ENCODE measurements at regions not wholly inside any gene's neighbourhood (a gene's known extent, or its start where the extent isn't known, plus 50 kb on each side); places are given as distances from the start of the nearest gene placed in this dataset.
"Not testable (repeated sequence)": the region's sequence is repeated elsewhere in the genome, so short reads cannot be mapped to it uniquely, and the experiment has no call there.

GRCh38 chr2:188678882-188679281 is 295.3 kb upstream of the COL3A1 start:
- Mint-ChIP-seq H3K27ac (no peak overlapping the region), H3K4me3 (no peak overlapping the region), H3K27me3 (no peaks in the 10 kb centered on the region), H3K9me3 (peaks cover 3 to 6% (median 6%) of the 10 kb centered on the region in 3 donors), H3K36me3 (no peaks in the 10 kb centered on the region), H3K4me1 (no peaks in the 10 kb centered on the region)
- WGBS (ENCODE audit: insufficient coverage): no CpG with 5 or more reads among the region's 2 CpGs
- Histone ChIP-seq H3K27ac (ENCODE audit: low read length) (no peak overlapping the region), H3K9me3 (no peaks in the 10 kb centered on the region), H3K27me3 (replicated peaks in 1 of 2; ENCODE audit: control insufficient read depth in 2 of 2, extremely low read depth in 1 of 2, insufficient read depth in 2 of 2, low read length in 1 of 2) (no peaks in the 10 kb centered on the region), H3K4me1 (ENCODE audit: control insufficient read depth in 1 of 2, extremely low read depth in 1 of 2, insufficient read depth in 2 of 2, low read length in 2 of 2) (no peaks in the 10 kb centered on the region), H3K4me3 (ENCODE audit: control insufficient read depth in 1 of 2, extremely low read depth in 1 of 2, low read length in 1 of 2) (no peak overlapping the region), H3K36me3 (ENCODE audit: control insufficient read depth in 2 of 2, extremely low read depth in 1 of 2, insufficient read depth in 1 of 2, low read length in 1 of 2) (no peaks in the 10 kb centered on the region)
- no peak for DNase-seq
- POLR2A ChIA-PET: no interaction called here
- CTCF ChIA-PET: no interaction called here
- no peak for ATAC-seq (replicated peaks in 1 of 4)

DNA sequence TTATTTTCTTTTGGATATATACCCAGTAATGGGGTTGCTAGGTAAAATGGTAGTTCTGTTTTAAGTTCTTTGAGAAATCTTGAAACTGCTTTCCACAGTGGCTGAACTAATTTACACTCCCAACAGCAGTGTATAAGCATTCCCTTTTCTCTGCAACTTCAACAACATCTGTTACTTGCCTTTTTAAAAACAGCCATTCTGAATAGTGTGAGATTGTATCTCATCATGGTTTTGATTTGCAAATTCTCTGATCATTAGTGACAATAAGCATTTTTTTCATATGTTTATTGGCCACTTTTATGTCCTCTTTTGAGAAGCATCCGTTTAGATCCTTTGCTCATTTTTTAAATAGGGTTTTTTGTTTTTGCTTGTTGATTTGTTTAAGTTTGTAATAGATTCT is 291.3 kb upstream of the COL3A1 start:
- ChIA-PET POLR2A (no interaction called here), CTCF (no interaction called here)
- DNase-seq (no peak), ATAC-seq (replicated peaks in 1 of 4) (no peak)
- no CpG with 5 or more reads among the region's 1 CpG for WGBS (ENCODE audit: insufficient coverage)
- H3K36me3 Mint-ChIP-seq: no peaks in the 10 kb centered on the region
- H3K4me3 Mint-ChIP-seq: no peak overlapping the region
- H3K36me3 ChIP-seq (ENCODE audit: control insufficient read depth in 2 of 2, extremely low read depth in 1 of 2, insufficient read depth in 1 of 2, low read length in 1 of 2): no peaks in the 10 kb centered on the region
- no peak overlapping the region for H3K4me3 ChIP-seq (ENCODE audit: control insufficient read depth in 1 of 2, extremely low read depth in 1 of 2, low read length in 1 of 2)
- H3K27me3 Mint-ChIP-seq: no peaks in the 10 kb centered on the region
- H3K4me1 Mint-ChIP-seq: no peaks in the 10 kb centered on the region
- no peak overlapping the region for H3K27ac ChIP-seq (ENCODE audit: low read length)
- no peaks in the 10 kb centered on the region for H3K4me1 ChIP-seq (ENCODE audit: control insufficient read depth in 1 of 2, extremely low read depth in 1 of 2, insufficient read depth in 2 of 2, low read length in 2 of 2)
- no peaks in the 10 kb centered on the region for H3K27me3 ChIP-seq (replicated peaks in 1 of 2; ENCODE audit: control insufficient read depth in 2 of 2, extremely low read depth in 1 of 2, insufficient read depth in 2 of 2, low read length in 1 of 2)
- no peak overlapping the region for H3K27ac Mint-ChIP-seq
- peaks cover 9 to 19% (median 14%) of the 10 kb centered on the region in 3 donors for H3K9me3 Mint-ChIP-seq
- no peaks in the 10 kb centered on the region for H3K9me3 ChIP-seq

- ChIA-PET POLR2A (no interaction called here), CTCF (no interaction called here)
- H3K27me3 ChIP-seq (replicated peaks in 1 of 2; ENCODE audit: control insufficient read depth in 2 of 2, extremely low read depth in 1 of 2, insufficient read depth in 2 of 2, low read length in 1 of 2): no peaks in the 10 kb centered on the region
- H3K4me1 ChIP-seq (ENCODE audit: control insufficient read depth in 1 of 2, extremely low read depth in 1 of 2, insufficient read depth in 2 of 2, low read length in 2 of 2): no peaks in the 10 kb centered on the region
- Mint-ChIP-seq H3K4me1 (no peaks in the 10 kb centered on the region), H3K36me3 (no peaks in the 10 kb centered on the region), H3K27ac (no peak overlapping the region), H3K27me3 (no peaks in the 10 kb centered on the region), H3K9me3 (peaks cover 9 to 30% (median 17%) of the 10 kb centered on the region in 3 donors), H3K4me3 (no peak overlapping the region)
- no peak overlapping the region for H3K4me3 ChIP-seq (ENCODE audit: control insufficient read depth in 1 of 2, extremely low read depth in 1 of 2, low read length in 1 of 2)
- WGBS (ENCODE audit: insufficient coverage): no CpG with 5 or more reads among the region's 3 CpGs
- no peak overlapping the region for H3K27ac ChIP-seq (ENCODE audit: low read length)
- H3K36me3 ChIP-seq (ENCODE audit: control insufficient read depth in 2 of 2, extremely low read depth in 1 of 2, insufficient read depth in 1 of 2, low read length in 1 of 2): no peaks in the 10 kb centered on the region
- H3K9me3 ChIP-seq: no peaks in the 10 kb centered on the region
- ATAC-seq (replicated peaks in 1 of 4): no peak
- no peak for DNase-seq
Measured at GRCh38 chr2:188684795-188685194, 289.4 kb upstream of the COL3A1 start.

DNA sequence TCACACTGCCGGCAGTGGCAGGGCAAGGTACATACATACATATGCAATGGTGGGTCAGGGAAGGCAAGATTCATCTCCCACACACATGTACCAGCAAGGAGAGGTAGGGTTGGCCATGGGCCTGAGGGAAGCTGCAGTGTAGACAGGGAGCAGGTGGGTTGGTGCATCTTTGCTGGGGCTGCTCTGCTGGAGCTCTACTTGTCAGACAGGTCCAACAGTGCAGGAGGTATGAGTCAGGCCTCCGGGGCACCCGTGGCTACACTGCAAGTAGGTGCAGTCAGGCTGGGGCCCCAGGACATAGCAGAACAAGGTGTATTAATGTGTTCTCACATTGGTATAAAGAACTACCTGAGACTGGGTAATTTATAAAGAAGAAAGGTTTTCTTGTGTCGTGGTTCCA is 281.1 kb upstream of the COL3A1 start:
- no peak for ATAC-seq (replicated peaks in 1 of 4)
- H3K27ac Mint-ChIP-seq: no peak overlapping the region
- no peak overlapping the region for H3K27ac ChIP-seq (ENCODE audit: low read length)
- POLR2A ChIA-PET: no interaction called here
- WGBS (ENCODE audit: insufficient coverage): 79% methylated on average over 2 of the region's 4 CpGs
- peaks cover 0 to 7% of the 10 kb centered on the region in 2 experiments for H3K4me1 ChIP-seq (ENCODE audit: control insufficient read depth in 1 of 2, extremely low read depth in 1 of 2, insufficient read depth in 2 of 2, low read length in 2 of 2)
- H3K36me3 Mint-ChIP-seq: no peaks in the 10 kb centered on the region
- no peak for DNase-seq
- CTCF ChIA-PET: no interaction called here
- H3K36me3 ChIP-seq (ENCODE audit: control insufficient read depth in 2 of 2, extremely low read depth in 1 of 2, insufficient read depth in 1 of 2, low read length in 1 of 2): no peaks in the 10 kb centered on the region
- no peaks in the 10 kb centered on the region for H3K9me3 ChIP-seq
- H3K27me3 Mint-ChIP-seq: no peaks in the 10 kb centered on the region
- H3K9me3 Mint-ChIP-seq: peaks cover 0 to 24% (median 19%) of the 10 kb centered on the region in 3 donors
- H3K4me3 ChIP-seq (ENCODE audit: control insufficient read depth in 1 of 2, extremely low read depth in 1 of 2, low read length in 1 of 2): no peak overlapping the region
- no peak overlapping the region for H3K4me3 Mint-ChIP-seq
- no peaks in the 10 kb centered on the region for H3K27me3 ChIP-seq (replicated peaks in 1 of 2; ENCODE audit: control insufficient read depth in 2 of 2, extremely low read depth in 1 of 2, insufficient read depth in 2 of 2, low read length in 1 of 2)
- no peaks in the 10 kb centered on the region for H3K4me1 Mint-ChIP-seq

GRCh38 chr2:188693771-188694170 is 280.4 kb upstream of the COL3A1 start:
- no peaks in the 10 kb centered on the region for H3K36me3 Mint-ChIP-seq
- POLR2A ChIA-PET: no interaction called here
- no peaks in the 10 kb centered on the region for H3K27me3 Mint-ChIP-seq
- Histone ChIP-seq H3K27me3 (replicated peaks in 1 of 2; ENCODE audit: control insufficient read depth in 2 of 2, extremely low read depth in 1 of 2, insufficient read depth in 2 of 2, low read length in 1 of 2) (no peaks in the 10 kb centered on the region), H3K9me3 (no peaks in the 10 kb centered on the region), H3K4me1 (ENCODE audit: control insufficient read depth in 1 of 2, extremely low read depth in 1 of 2, insufficient read depth in 2 of 2, low read length in 2 of 2) (peaks cover 0 to 7% of the 10 kb centered on the region in 2 experiments), H3K27ac (ENCODE audit: low read length) (no peak overlapping the region), H3K4me3 (ENCODE audit: control insufficient read depth in 1 of 2, extremely low read depth in 1 of 2, low read length in 1 of 2) (no peak overlapping the region), H3K36me3 (ENCODE audit: control insufficient read depth in 2 of 2, extremely low read depth in 1 of 2, insufficient read depth in 1 of 2, low read length in 1 of 2) (no peaks in the 10 kb centered on the region)
- H3K4me3 Mint-ChIP-seq: no peak overlapping the region
- no CpG with 5 or more reads among the region's 2 CpGs for WGBS (ENCODE audit: insufficient coverage)
- ATAC-seq (replicated peaks in 1 of 4) (no peak), DNase-seq (no peak)
- CTCF ChIA-PET: no interaction called here
- H3K27ac Mint-ChIP-seq: no peak overlapping the region
- H3K9me3 Mint-ChIP-seq: peaks cover 0 to 22% (median 16%) of the 10 kb centered on the region in 3 donors
- H3K4me1 Mint-ChIP-seq: no peaks in the 10 kb centered on the region

DNA sequence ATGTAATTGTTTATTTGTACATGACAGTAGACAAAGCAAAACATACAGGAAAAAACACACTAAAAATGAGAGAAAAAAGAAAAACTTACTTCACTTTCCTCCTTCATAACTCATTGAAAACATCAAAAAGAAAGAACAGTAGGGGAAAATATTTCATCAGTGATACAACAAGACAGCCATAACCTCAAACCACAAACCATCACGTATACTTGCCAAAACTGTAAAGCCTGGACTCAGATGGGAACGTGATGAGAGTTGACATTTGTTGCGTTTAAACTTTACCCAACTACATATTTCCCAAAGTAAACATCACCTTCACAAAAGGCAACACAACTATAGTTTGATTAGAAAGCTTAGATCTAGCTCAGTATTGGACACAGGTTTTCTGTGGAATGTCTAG is 278.2 kb upstream of the COL3A1 start:
- Histone ChIP-seq H3K9me3 (no peaks in the 10 kb centered on the region), H3K4me1 (ENCODE audit: control insufficient read depth in 1 of 2, extremely low read depth in 1 of 2, insufficient read depth in 2 of 2, low read length in 2 of 2) (peaks cover 0 to 7% of the 10 kb centered on the region in 2 experiments), H3K27me3 (replicated peaks in 1 of 2; ENCODE audit: control insufficient read depth in 2 of 2, extremely low read depth in 1 of 2, insufficient read depth in 2 of 2, low read length in 1 of 2) (no peaks in the 10 kb centered on the region), H3K27ac (ENCODE audit: low read length) (no peak overlapping the region), H3K36me3 (ENCODE audit: control insufficient read depth in 2 of 2, extremely low read depth in 1 of 2, insufficient read depth in 1 of 2, low read length in 1 of 2) (no peaks in the 10 kb centered on the region), H3K4me3 (ENCODE audit: control insufficient read depth in 1 of 2, extremely low read depth in 1 of 2, low read length in 1 of 2) (no peak overlapping the region)
- no peak for DNase-seq
- Mint-ChIP-seq H3K27me3 (no peaks in the 10 kb centered on the region), H3K4me3 (no peak overlapping the region), H3K4me1 (no peaks in the 10 kb centered on the region), H3K36me3 (no peaks in the 10 kb centered on the region), H3K27ac (no peak overlapping the region), H3K9me3 (peaks cover 0 to 18% (median 15%) of the 10 kb centered on the region in 3 donors)
- POLR2A ChIA-PET: no interaction called here
- ATAC-seq (replicated peaks in 1 of 4): no peak
- CTCF ChIA-PET: no interaction called here
- no CpG with 5 or more reads among the region's 3 CpGs for WGBS (ENCODE audit: insufficient coverage)

DNA sequence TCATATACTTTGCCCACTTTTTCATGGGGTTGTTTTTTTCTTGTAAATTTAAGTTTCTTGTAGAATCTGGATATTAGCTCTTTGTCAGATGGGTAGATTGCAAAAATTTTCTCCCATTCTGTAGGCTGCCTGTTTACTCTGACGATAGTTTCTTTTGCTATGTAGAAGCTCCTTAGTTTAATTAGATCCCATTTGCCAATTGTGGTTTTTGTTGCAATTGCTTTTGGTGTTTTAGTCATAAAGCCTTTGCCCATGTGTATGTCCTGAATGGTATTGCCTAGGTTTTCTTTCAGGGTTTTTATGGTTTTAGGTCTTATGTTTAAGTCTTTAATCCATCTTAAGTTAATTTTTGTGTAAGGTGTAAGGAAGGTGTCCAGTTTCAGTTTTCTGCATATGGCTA is 276.0 kb upstream of the COL3A1 start:
- WGBS (ENCODE audit: insufficient coverage): no CpG with 5 or more reads among the region's 1 CpG

More for the DNA sequence above, 276.0 kb upstream of the COL3A1 start:
- DNase-seq; H3K27ac Mint-ChIP-seq; H3K4me1 ChIP-seq (ENCODE audit: control insufficient read depth in 1 of 2, extremely low read depth in 1 of 2, insufficient read depth in 2 of 2, low read length in 2 of 2); POLR2A ChIA-PET; ATAC-seq (replicated peaks in 1 of 4); H3K27me3 Mint-ChIP-seq; H3K4me3 Mint-ChIP-seq; H3K9me3 ChIP-seq; H3K4me1 Mint-ChIP-seq; H3K9me3 Mint-ChIP-seq; H3K27me3 ChIP-seq (replicated peaks in 1 of 2; ENCODE audit: control insufficient read depth in 2 of 2, extremely low read depth in 1 of 2, insufficient read depth in 2 of 2, low read length in 1 of 2); H3K4me3 ChIP-seq (ENCODE audit: control insufficient read depth in 1 of 2, extremely low read depth in 1 of 2, low read length in 1 of 2); H3K27ac ChIP-seq (ENCODE audit: low read length); CTCF ChIA-PET; H3K36me3 ChIP-seq (ENCODE audit: control insufficient read depth in 2 of 2, extremely low read depth in 1 of 2, insufficient read depth in 1 of 2, low read length in 1 of 2); H3K36me3 Mint-ChIP-seq: not testable (repeated sequence)
